ENCODE measurements at regions not wholly inside any gene's neighbourhood (a gene's known extent, or its start where the extent isn't known, plus 50 kb on each side); places are given as distances from the start of the nearest gene placed in this dataset.

GRCh38 chr11:104705490-104706190, 192.6 kb downstream of the CASP12 start:
- TF ChIP-seq, protein P1, sequence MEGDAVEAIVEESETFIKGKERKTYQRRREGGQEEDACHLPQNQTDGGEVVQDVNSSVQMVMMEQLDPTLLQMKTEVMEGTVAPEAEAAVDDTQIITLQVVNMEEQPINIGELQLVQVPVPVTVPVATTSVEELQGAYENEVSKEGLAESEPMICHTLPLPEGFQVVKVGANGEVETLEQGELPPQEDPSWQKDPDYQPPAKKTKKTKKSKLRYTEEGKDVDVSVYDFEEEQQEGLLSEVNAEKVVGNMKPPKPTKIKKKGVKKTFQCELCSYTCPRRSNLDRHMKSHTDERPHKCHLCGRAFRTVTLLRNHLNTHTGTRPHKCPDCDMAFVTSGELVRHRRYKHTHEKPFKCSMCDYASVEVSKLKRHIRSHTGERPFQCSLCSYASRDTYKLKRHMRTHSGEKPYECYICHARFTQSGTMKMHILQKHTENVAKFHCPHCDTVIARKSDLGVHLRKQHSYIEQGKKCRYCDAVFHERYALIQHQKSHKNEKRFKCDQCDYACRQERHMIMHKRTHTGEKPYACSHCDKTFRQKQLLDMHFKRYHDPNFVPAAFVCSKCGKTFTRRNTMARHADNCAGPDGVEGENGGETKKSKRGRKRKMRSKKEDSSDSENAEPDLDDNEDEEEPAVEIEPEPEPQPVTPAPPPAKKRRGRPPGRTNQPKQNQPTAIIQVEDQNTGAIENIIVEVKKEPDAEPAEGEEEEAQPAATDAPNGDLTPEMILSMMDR (conservative IDR thresholded peaks at IDR 0.05; ENCODE audit: low read length), result no peak
- no peak for TF ChIP-seq EZH2phosphoT487 (IDR thresholded peaks at IDR 0.05; ENCODE audit: borderline replicate concordance)

All from Loucy (cell line).